HEK293 (cell line): ENCODE measurements at regions not wholly inside any gene's neighbourhood (a gene's known extent, or its start where the extent isn't known, plus 50 kb on each side); places are given as distances from the start of the nearest gene placed in this dataset.

Source experiments
- CTCF ChIA-PET: fragments of 350-600 bp; formaldehyde crosslinking; extraction: SDS; loops from one replicate; lab custom pipeline; 2021; ENCODE audit warnings: antibody characterized with exemption; lab: Yijun Ruan, JAX
- POLR2A ChIA-PET: fragments of 300-600 bp; formaldehyde crosslinking; extraction: SDS; loops from one replicate; lab custom pipeline; 2020; ENCODE audit warnings: antibody characterized with exemption, inconsistent platforms; lab: Yijun Ruan, JAX
- H3K27ac ChIP-seq: fragments of 200-500 bp; sonication (Bioruptor generic); 2 replicates; pipeline ENCODE4 v1.5.1; 2014; ENCODE audit warnings: low read depth, low read length, control low read depth, inconsistent platforms; ENCODE audit errors: extremely low read depth
- H3K36me3 ChIP-seq, 2 experiments: fragments of 200-500 bp in 1 of 2; sonication (Bioruptor generic) in 1 of 2; 1 replicate in 1 of 2; 2 replicates in 1 of 2; pipeline ENCODE4 v1.5.1; 2014 to 2017; ENCODE audit warnings: inconsistent platforms in 2 of 2, low read length in 2 of 2; ENCODE audit not compliant: control insufficient read depth in 2 of 2, insufficient read depth in 1 of 2
- H3K4me1 ChIP-seq: fragments of 200-500 bp; sonication (Bioruptor generic); 2 replicates; pipeline ENCODE4 v1.5.1; 2014; ENCODE audit warnings: mild to moderate bottlenecking, low read length, inconsistent platforms; ENCODE audit not compliant: control insufficient read depth, insufficient read depth
- H3K4me3 ChIP-seq: 2 replicates; pipeline ENCODE4 v1.5.1; 2011; ENCODE audit warnings: low read depth, mild to moderate bottlenecking, control low read depth, low read length, moderate library complexity
- H3K9me3 ChIP-seq: fragments of 200-500 bp; sonication (Bioruptor generic); 2 replicates; pipeline ENCODE4 v1.5.1; 2014; ENCODE audit warnings: low read depth, low read length, inconsistent platforms; ENCODE audit not compliant: control insufficient read depth, insufficient read depth
- GLI4 ChIP-seq: fragments of 450-650 bp; formaldehyde crosslinking; IDR thresholded peaks from 2 replicates; pipeline ENCODE4 v1.5.1; 2016; ENCODE audit warnings: missing biosample characterization, missing genetic modification characterization
- OVOL3 ChIP-seq: fragments of 450-650 bp; formaldehyde crosslinking; IDR thresholded peaks from 2 replicates; pipeline ENCODE4 v1.5.1; 2016; ENCODE audit warnings: missing biosample characterization, missing genetic modification characterization
- REPIN1 ChIP-seq: fragments of 450-650 bp; formaldehyde crosslinking; IDR thresholded peaks from 2 replicates; pipeline ENCODE4 v1.5.1; 2017; ENCODE audit warnings: missing biosample characterization, missing genetic modification characterization, low read depth
- ZNF133 ChIP-seq: fragments of 450-650 bp; formaldehyde crosslinking; IDR thresholded peaks from 2 replicates; pipeline ENCODE4 v1.5.1; 2016; ENCODE audit warnings: missing biosample characterization, missing genetic modification characterization
- ZNF138 ChIP-seq: fragments of 450-650 bp; formaldehyde crosslinking; IDR thresholded peaks from 2 replicates; pipeline ENCODE4 v1.5.1; 2016; ENCODE audit warnings: missing biosample characterization, missing genetic modification characterization, borderline replicate concordance
- ZNF155 ChIP-seq: fragments of 450-650 bp; formaldehyde crosslinking; IDR thresholded peaks from 2 replicates; pipeline ENCODE4 v1.5.1; 2016; ENCODE audit warnings: missing biosample characterization, missing genetic modification characterization
- ZNF214 ChIP-seq: fragments of 450-650 bp; formaldehyde crosslinking; IDR thresholded peaks from 2 replicates; pipeline ENCODE4 v1.5.1; 2017; ENCODE audit warnings: missing biosample characterization, mild to moderate bottlenecking, missing genetic modification characterization, borderline replicate concordance
- ZNF292 ChIP-seq: fragments of 450-650 bp; formaldehyde crosslinking; IDR thresholded peaks from 2 replicates; pipeline ENCODE4 v1.5.1; 2016; ENCODE audit warnings: low read depth, missing biosample characterization, missing genetic modification characterization, borderline replicate concordance
- ZNF341 ChIP-seq: fragments of 450-650 bp; formaldehyde crosslinking; IDR thresholded peaks from 2 replicates; pipeline ENCODE4; 2016; ENCODE audit warnings: low read depth, missing biosample characterization, missing genetic modification characterization
- ZNF354C ChIP-seq: fragments of 450-650 bp; formaldehyde crosslinking; IDR thresholded peaks from 2 replicates; pipeline ENCODE4 v1.5.1; 2016; ENCODE audit warnings: missing biosample characterization, missing genetic modification characterization, low read depth, borderline replicate concordance
- ZNF366 ChIP-seq: fragments of 450-650 bp; formaldehyde crosslinking; conservative IDR thresholded peaks from 2 replicates; pipeline ENCODE4 v1.5.1; 2016; ENCODE audit warnings: missing biosample characterization, missing genetic modification characterization
- ZNF416 ChIP-seq: fragments of 450-650 bp; formaldehyde crosslinking; IDR thresholded peaks from 2 replicates; pipeline ENCODE4 v1.5.1; 2016; ENCODE audit warnings: missing biosample characterization, missing genetic modification characterization
- ZNF529 ChIP-seq: fragments of 450-650 bp; formaldehyde crosslinking; IDR thresholded peaks from 2 replicates; pipeline ENCODE4 v1.5.1; 2017; ENCODE audit warnings: missing genetic modification characterization, missing biosample characterization; ENCODE audit not compliant: insufficient replicate concordance
- ZNF560 ChIP-seq: fragments of 450-650 bp; formaldehyde crosslinking; IDR thresholded peaks from 2 replicates; pipeline ENCODE4 v1.5.1; 2017; ENCODE audit warnings: missing biosample characterization, missing genetic modification characterization, borderline replicate concordance
- ZNF600 ChIP-seq: fragments of 450-650 bp; formaldehyde crosslinking; IDR thresholded peaks from 2 replicates; pipeline ENCODE4 v1.5.1; 2016; ENCODE audit warnings: missing biosample characterization, missing genetic modification characterization
- ZNF664 ChIP-seq: fragments of 450-650 bp; formaldehyde crosslinking; IDR thresholded peaks from 2 replicates; pipeline ENCODE4 v1.5.1; 2016; ENCODE audit warnings: missing biosample characterization, missing genetic modification characterization
- TF ChIP-seq, protein P1 (sequence below): fragments of 450-650 bp; formaldehyde crosslinking; IDR thresholded peaks from 2 replicates; pipeline ENCODE4 v1.5.1; 2016; ENCODE audit warnings: missing biosample characterization, missing genetic modification characterization
- TF ChIP-seq, protein P2 (sequence below): fragments of 450-650 bp; formaldehyde crosslinking; IDR thresholded peaks from 2 replicates; pipeline ENCODE4 v1.5.1; 2017; ENCODE audit warnings: missing biosample characterization, missing genetic modification characterization
- TF ChIP-seq, protein P3 (sequence below): fragments of 450-650 bp; formaldehyde crosslinking; IDR thresholded peaks from 2 replicates; pipeline ENCODE4 v1.5.1; 2016; ENCODE audit warnings: missing biosample characterization, missing genetic modification characterization
- TF ChIP-seq, protein P4 (sequence below): fragments of 450-650 bp; formaldehyde crosslinking; IDR thresholded peaks from 2 replicates; pipeline ENCODE4 v1.5.1; 2017; ENCODE audit warnings: missing biosample characterization, mild to moderate bottlenecking, missing genetic modification characterization, moderate library complexity

DNA sequence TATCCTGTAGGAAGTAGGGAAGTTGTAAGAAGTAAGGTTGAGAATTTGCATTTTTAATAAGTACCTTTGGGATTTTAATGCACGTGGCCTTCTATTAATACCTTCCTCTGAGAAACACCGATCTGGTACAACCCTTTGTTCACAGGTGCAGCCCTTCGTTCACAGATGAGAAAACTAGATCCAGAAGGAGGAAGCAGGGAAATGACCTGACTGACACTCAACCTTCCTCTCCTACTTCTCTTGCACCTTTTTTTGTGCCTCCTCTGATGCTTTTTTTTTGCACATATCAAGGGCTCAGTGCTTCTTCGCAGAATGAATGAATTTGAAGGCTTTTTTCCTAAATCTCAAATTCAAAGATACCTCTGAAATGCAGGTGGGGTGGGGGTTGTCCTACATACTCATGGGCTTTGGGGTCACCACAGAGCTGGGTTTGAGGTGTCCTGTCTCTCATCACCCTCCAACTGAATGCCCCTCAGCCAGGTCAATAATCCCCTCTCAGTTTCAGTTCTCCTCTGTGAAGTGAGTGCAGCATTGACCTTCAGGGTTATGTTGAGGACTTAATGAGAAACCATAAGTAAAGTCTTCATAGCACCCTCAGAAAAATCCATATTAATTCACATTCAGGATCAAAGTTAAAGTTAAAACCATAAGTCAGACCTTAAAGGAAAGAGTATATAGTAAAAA lies 161.5 kb upstream of the CTNNB1 start:
- Histone ChIP-seq H3K4me1 (no peaks in the 10 kb centered on the region), H3K36me3 (no peaks in the 10 kb centered on the region), H3K9me3 (no peaks in the 10 kb centered on the region), H3K4me3 (no peak overlapping the region), H3K27ac (no peak overlapping the region)
- CTCF ChIA-PET, result no interaction called here
- TF ChIP-seq GLI4 (tag by site-specific recombination), result no peak
- POLR2A ChIA-PET, result no interaction called here

DNA sequence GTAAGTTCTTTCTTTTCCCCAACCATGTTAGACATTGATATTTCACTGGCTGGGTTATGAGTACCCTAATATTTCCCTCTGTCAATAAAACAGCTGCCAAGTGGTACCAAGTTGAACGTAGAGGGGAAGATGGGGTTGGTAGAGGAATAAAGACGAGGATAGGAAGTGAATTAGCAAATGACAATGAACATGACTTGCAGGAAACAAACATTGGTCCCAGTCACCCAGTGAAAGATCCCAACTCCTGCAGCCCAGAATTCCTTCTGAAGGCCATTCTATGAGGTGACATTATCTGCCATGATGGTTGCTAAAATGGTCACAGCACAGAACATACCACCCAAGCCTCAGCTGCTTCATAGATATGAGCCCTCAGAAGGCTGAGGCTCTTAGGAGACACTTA lies 159.0 kb upstream of the CTNNB1 start:
- no peaks in the 10 kb centered on the region for H3K36me3 ChIP-seq
- H3K4me3 ChIP-seq, result no peak overlapping the region
- ChIA-PET POLR2A (no interaction called here), CTCF (no interaction called here)
- no peak overlapping the region for H3K27ac ChIP-seq
- H3K9me3 ChIP-seq, result no peaks in the 10 kb centered on the region
- no peaks in the 10 kb centered on the region for H3K4me1 ChIP-seq
- TF ChIP-seq, protein P1, sequence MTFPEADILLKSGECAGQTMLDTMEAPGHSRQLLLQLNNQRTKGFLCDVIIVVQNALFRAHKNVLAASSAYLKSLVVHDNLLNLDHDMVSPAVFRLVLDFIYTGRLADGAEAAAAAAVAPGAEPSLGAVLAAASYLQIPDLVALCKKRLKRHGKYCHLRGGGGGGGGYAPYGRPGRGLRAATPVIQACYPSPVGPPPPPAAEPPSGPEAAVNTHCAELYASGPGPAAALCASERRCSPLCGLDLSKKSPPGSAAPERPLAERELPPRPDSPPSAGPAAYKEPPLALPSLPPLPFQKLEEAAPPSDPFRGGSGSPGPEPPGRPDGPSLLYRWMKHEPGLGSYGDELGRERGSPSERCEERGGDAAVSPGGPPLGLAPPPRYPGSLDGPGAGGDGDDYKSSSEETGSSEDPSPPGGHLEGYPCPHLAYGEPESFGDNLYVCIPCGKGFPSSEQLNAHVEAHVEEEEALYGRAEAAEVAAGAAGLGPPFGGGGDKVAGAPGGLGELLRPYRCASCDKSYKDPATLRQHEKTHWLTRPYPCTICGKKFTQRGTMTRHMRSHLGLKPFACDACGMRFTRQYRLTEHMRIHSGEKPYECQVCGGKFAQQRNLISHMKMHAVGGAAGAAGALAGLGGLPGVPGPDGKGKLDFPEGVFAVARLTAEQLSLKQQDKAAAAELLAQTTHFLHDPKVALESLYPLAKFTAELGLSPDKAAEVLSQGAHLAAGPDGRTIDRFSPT (tag by site-specific recombination), result no peak
- TF ChIP-seq ZNF341 (tag by site-specific recombination) (no peak), REPIN1 (tag by site-specific recombination) (no peak), ZNF600 (tag by site-specific recombination) (no peak), ZNF529 (no peak), ZNF416 (tag by site-specific recombination) (no peak), ZNF133 (tag by site-specific recombination) (no peak), ZNF560 (tag by site-specific recombination) (no peak), ZNF354C (no peak), ZNF214 (tag by site-specific recombination) (no peak), ZNF138 (tag by site-specific recombination) (no peak), ZNF292 (tag by site-specific recombination) (no peak), ZNF664 (tag by site-specific recombination) (no peak), ZNF366 (tag by site-specific recombination) (no peak), OVOL3 (tag by site-specific recombination) (no peak), ZNF155 (no peak)
- TF ChIP-seq, protein P2, sequence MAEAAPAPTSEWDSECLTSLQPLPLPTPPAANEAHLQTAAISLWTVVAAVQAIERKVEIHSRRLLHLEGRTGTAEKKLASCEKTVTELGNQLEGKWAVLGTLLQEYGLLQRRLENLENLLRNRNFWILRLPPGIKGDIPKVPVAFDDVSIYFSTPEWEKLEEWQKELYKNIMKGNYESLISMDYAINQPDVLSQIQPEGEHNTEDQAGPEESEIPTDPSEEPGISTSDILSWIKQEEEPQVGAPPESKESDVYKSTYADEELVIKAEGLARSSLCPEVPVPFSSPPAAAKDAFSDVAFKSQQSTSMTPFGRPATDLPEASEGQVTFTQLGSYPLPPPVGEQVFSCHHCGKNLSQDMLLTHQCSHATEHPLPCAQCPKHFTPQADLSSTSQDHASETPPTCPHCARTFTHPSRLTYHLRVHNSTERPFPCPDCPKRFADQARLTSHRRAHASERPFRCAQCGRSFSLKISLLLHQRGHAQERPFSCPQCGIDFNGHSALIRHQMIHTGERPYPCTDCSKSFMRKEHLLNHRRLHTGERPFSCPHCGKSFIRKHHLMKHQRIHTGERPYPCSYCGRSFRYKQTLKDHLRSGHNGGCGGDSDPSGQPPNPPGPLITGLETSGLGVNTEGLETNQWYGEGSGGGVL (tag by site-specific recombination), result no peak
- TF ChIP-seq, protein P3, sequence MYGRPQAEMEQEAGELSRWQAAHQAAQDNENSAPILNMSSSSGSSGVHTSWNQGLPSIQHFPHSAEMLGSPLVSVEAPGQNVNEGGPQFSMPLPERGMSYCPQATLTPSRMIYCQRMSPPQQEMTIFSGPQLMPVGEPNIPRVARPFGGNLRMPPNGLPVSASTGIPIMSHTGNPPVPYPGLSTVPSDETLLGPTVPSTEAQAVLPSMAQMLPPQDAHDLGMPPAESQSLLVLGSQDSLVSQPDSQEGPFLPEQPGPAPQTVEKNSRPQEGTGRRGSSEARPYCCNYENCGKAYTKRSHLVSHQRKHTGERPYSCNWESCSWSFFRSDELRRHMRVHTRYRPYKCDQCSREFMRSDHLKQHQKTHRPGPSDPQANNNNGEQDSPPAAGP (tag by site-specific recombination), result no peak
- TF ChIP-seq, protein P4, sequence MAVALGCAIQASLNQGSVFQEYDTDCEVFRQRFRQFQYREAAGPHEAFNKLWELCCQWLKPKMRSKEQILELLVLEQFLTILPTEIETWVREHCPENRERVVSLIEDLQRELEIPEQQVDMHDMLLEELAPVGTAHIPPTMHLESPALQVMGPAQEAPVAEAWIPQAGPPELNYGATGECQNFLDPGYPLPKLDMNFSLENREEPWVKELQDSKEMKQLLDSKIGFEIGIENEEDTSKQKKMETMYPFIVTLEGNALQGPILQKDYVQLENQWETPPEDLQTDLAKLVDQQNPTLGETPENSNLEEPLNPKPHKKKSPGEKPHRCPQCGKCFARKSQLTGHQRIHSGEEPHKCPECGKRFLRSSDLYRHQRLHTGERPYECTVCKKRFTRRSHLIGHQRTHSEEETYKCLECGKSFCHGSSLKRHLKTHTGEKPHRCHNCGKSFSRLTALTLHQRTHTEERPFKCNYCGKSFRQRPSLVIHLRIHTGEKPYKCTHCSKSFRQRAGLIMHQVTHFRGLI (tag by site-specific recombination), result no peak
- TF ChIP-seq, all 188 proteins: peak for 0
